ENCODE measurements at regions not wholly inside any gene's neighbourhood (a gene's known extent, or its start where the extent isn't known, plus 50 kb on each side); places are given as distances from the start of the nearest gene placed in this dataset.
"Not testable (repeated sequence)": the region's sequence is repeated elsewhere in the genome, so short reads cannot be mapped to it uniquely, and the experiment has no call there.

DNA sequence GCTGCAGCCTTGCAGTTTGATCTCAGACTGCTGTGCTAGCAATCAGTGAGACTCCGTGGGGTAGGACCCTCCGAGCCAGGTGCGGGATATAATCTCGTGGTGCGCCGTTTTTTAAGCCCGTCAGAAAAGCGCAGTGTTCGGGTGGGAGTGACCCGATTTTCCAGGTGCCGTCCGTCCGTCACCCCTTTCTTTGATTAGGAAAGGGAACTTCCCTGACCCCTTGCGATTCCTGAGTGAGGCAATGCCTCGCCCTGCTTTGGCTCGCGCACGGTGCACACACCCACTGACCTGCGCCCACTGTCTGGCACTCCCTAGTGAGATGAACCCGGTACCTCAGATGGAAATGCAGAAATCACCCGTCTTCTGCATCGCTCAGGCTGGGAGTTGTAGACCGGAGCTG, 203.2 kb downstream of the SNCAIP start:
- H3K27me3 ChIP-seq (ENCODE audit: control insufficient read depth, insufficient read depth); H3K4me3 ChIP-seq (ENCODE audit: low read length); intact Hi-C loops (cut with DNase I): not testable (repeated sequence)

DNA sequence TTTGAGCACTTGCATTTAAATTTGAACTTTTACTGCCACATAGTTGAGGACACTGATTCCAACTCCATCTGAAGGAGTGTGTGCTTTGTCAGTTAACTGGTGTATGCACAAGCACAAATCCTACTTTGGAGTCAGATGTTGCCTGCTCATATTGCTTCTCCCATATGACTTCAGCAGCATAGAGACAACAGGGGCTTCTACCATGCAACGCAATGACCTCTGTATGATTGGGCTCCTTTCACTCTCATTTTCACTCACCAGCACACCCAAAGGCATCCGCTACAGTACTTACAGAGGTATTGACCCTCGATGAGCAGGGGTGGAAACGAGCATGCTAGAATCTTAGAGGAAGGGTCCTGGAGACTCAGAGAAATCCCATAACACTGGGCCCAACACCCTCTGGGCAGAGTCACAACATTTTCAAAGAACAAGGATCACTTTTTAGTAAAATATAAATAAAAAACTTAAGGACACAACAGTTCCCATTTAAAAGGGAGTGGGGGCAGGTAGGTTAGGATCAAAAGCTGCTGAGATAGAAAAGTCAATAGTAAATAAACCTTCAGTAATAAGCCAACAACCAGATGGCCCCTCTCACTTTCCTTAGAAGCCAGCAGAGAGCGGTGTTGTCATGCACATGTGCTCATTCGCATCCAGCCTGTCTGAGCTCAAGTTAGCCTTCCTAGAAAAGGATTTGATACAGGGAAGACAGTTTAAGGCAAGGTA, 203.8 kb downstream of the SNCAIP start:
- intact Hi-C loops (cut with DNase I): no loop called here
- WGBS: 28% methylated on average over 6 of the region's 6 CpGs

More for the DNA sequence above, 203.2 kb downstream of the SNCAIP start:
- H3K27ac ChIP-seq (ENCODE audit: low read length); ATAC-seq; H3K9me3 ChIP-seq (ENCODE audit: control insufficient read depth, low read length); H3K4me1 ChIP-seq (ENCODE audit: control insufficient read depth, insufficient read depth, low read length): not testable (repeated sequence)
- WGBS: 91% methylated on average over 23 of the region's 23 CpGs
- peak in 1 of 3 donors; percentile 20 for DNase-seq

DNA sequence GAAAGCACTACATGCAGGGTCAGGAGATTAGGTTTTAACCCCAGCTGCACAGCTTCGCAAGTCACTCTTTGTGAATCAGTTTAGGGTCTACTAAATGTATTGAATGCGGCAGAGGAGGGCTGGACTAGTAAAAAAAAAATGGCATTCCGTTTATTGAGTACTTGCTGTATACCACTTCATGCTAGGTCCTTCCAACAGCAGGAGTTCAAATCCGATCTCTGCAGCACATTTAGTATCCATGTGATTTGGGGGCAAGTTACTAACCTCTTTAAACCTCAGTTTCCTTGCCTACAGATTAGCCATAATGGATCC, 204.4 kb downstream of the SNCAIP start:
- intact Hi-C loops (cut with DNase I): no loop called here
- H3K4me3 ChIP-seq (ENCODE audit: low read length): no peak overlapping the region
- no peak for ATAC-seq

More for the DNA sequence above, 203.8 kb downstream of the SNCAIP start:
- peak; percentile 79 to 88 for ATAC-seq
- H3K9me3 ChIP-seq (ENCODE audit: control insufficient read depth, low read length): no peaks in the 10 kb centered on the region
- H3K4me3 ChIP-seq (ENCODE audit: low read length): no peak overlapping the region
- no peak overlapping the region for H3K27ac ChIP-seq (ENCODE audit: low read length)
- no peaks in the 10 kb centered on the region for H3K4me1 ChIP-seq (ENCODE audit: control insufficient read depth, insufficient read depth, low read length)
- no peaks in the 10 kb centered on the region for H3K27me3 ChIP-seq (ENCODE audit: control insufficient read depth, insufficient read depth)
- peak; percentile 25 to 59 (median 42) for DNase-seq

DNA sequence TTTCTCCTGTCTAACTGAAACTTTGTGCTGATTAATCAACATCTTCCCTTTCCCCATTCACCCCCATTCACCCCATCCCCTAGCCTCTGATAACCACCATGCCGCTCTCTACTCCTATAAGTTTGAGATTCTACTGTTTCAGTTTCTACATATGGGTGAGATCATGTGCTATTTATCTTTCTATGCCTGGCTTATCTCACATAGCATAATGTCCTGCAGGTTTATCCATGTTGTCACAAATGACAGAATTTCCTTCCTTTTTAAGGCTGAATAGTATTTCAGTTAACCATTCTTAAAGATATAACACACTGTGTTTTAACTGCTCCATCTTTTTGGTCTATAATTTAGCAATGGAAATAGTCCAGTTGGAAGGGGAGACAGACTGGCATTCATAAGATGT, 205.1 kb downstream of the SNCAIP start:
- Histone ChIP-seq H3K4me3 (ENCODE audit: low read length) (no peak overlapping the region), H3K4me1 (ENCODE audit: control insufficient read depth, insufficient read depth, low read length) (no peaks in the 10 kb centered on the region), H3K9me3 (ENCODE audit: control insufficient read depth, low read length) (no peaks in the 10 kb centered on the region), H3K27ac (ENCODE audit: low read length) (no peak overlapping the region), H3K27me3 (ENCODE audit: control insufficient read depth, insufficient read depth) (no peaks in the 10 kb centered on the region)
- ATAC-seq (no peak), DNase-seq (no peak)
- intact Hi-C loops (cut with DNase I): no loop called here
- 76% methylated on average over 1 of the region's 1 CpG for WGBS

More for the DNA sequence above, 204.4 kb downstream of the SNCAIP start:
- no peak for DNase-seq
- Histone ChIP-seq H3K27me3 (ENCODE audit: control insufficient read depth, insufficient read depth) (no peaks in the 10 kb centered on the region), H3K9me3 (ENCODE audit: control insufficient read depth, low read length) (no peaks in the 10 kb centered on the region), H3K4me1 (ENCODE audit: control insufficient read depth, insufficient read depth, low read length) (no peaks in the 10 kb centered on the region), H3K27ac (ENCODE audit: low read length) (no peak overlapping the region)
- WGBS: 46% methylated on average over 4 of the region's 4 CpGs

DNA sequence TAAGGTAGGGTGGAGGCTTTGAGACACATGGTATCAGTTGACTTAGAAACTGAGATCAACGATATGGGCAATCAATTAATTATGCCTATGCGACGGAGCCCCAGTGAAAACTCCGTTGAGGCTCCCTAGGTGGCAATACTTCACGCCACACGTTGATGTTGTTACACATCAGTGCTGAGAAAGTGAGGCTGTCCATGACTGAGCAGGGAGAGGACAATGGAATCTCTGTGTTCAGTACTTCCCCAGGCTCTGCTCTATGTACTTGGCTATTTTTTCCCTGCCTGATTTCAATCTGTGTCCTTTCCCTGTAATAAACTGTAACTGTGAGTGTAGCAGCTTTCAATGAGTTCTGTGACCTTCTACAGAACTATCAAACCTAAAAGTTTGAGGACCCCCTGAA, 211.7 kb downstream of the SNCAIP start:
- intact Hi-C loops (cut with DNase I): no loop called here

DNA sequence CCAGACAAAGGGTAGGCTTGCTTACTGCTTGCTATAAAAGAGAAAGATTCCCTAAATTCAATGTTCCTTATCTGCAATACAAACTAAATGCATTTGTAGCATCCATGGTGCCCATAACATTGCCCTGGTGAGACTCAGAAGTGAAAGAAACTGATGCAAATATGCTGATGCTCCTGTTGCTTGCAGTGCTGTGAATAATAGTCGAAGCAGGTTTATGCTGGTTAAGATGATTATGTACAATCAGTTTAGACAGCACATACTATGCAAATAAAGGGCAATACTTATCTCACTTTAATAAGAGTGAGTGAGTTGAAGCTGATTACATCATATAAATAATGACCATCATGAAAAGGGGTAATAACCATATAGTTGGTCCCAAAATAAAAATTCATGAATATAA, 215.5 kb downstream of the SNCAIP start:
- Histone ChIP-seq H3K4me3 (ENCODE audit: low read length) (no peak overlapping the region), H3K27ac (ENCODE audit: low read length) (no peak overlapping the region), H3K27me3 (ENCODE audit: control insufficient read depth, insufficient read depth) (no peaks in the 10 kb centered on the region), H3K4me1 (ENCODE audit: control insufficient read depth, insufficient read depth, low read length) (no peaks in the 10 kb centered on the region), H3K9me3 (ENCODE audit: control insufficient read depth, low read length) (no peaks in the 10 kb centered on the region)
- intact Hi-C loops (cut with DNase I): no loop called here
- WGBS: 91% methylated on average over 1 of the region's 1 CpG
- DNase-seq (no peak), ATAC-seq (no peak)

More for the DNA sequence above, 211.7 kb downstream of the SNCAIP start:
- Histone ChIP-seq H3K27me3 (ENCODE audit: control insufficient read depth, insufficient read depth) (no peaks in the 10 kb centered on the region), H3K27ac (ENCODE audit: low read length) (no peak overlapping the region), H3K4me1 (ENCODE audit: control insufficient read depth, insufficient read depth, low read length) (no peaks in the 10 kb centered on the region), H3K9me3 (ENCODE audit: control insufficient read depth, low read length) (no peaks in the 10 kb centered on the region), H3K4me3 (ENCODE audit: low read length) (no peak overlapping the region)
- no peak for DNase-seq
- 87% methylated on average over 6 of the region's 6 CpGs for WGBS
- ATAC-seq: no peak

DNA sequence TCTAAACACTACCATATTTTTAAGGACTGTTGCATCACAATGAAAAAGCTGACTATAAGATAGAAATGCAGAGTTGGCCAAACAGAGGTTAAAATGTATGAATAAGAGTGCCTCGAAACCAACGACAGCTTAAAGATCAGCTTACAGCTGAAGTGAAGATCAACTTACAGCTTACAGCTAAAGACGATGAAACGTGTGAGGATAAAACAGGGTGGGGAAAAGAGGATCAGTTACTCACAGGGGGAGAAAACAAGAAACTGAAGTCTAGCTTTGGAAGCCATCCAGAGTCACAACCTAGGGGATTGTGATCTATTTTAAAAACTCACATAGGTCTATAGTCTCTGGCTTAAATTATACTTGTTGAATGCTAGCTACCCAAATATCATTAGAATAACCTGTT, 220.0 kb downstream of the SNCAIP start:
- intact Hi-C loops (cut with DNase I): no loop called here
- ATAC-seq (no peak), DNase-seq (no peak)
- Histone ChIP-seq H3K9me3 (ENCODE audit: control insufficient read depth, low read length) (no peaks in the 10 kb centered on the region), H3K4me1 (ENCODE audit: control insufficient read depth, insufficient read depth, low read length) (no peaks in the 10 kb centered on the region), H3K27ac (ENCODE audit: low read length) (no peak overlapping the region), H3K4me3 (ENCODE audit: low read length) (no peak overlapping the region), H3K27me3 (ENCODE audit: control insufficient read depth, insufficient read depth) (no peaks in the 10 kb centered on the region)
- WGBS: 43% methylated on average over 4 of the region's 4 CpGs

DNA sequence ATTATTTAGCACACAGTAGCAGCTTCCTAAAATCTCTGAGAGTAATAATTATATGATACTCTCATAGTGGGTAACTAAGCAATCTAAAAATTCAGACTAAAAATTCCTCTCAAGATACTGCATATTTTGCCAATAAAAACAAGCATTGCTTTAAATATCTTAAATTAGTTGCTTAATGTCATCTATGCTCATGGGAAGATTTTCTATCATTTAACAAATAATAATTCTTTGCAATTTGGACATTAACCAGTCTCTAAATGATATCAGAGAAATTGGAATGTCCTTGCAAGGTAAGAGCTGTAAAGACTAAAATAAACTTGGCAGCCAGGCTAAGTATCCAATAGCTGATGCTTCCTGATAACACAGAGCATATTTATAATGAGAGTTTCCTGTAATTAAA, 221.8 kb downstream of the SNCAIP start:
- no peak for DNase-seq
- intact Hi-C loops (cut with DNase I): no loop called here
- Histone ChIP-seq H3K27ac (ENCODE audit: low read length) (no peak overlapping the region), H3K4me3 (ENCODE audit: low read length) (no peak overlapping the region), H3K4me1 (ENCODE audit: control insufficient read depth, insufficient read depth, low read length) (no peaks in the 10 kb centered on the region), H3K27me3 (ENCODE audit: control insufficient read depth, insufficient read depth) (no peaks in the 10 kb centered on the region), H3K9me3 (ENCODE audit: control insufficient read depth, low read length) (no peaks in the 10 kb centered on the region)
- ATAC-seq: no peak

DNA sequence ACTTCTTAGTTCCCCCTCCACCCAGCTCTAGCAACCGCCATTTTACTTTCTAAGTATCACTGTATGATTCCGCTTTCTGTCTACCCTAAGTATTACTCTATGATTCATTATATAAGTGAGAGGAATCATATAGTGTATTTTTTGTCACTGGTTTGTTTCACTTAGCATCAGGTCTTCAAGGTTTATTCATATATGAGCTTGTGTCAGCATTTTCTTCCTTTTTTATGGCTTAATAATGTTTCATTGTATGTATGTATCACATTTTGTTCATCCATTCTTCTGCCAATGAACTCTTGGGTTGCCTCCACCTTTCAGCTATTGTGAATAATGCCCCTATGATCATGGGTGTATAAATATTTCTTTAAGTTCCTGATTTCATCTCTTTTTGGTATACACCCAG, 222.8 kb downstream of the SNCAIP start:
- H3K27me3 ChIP-seq (ENCODE audit: control insufficient read depth, insufficient read depth): no peaks in the 10 kb centered on the region
- H3K27ac ChIP-seq (ENCODE audit: low read length): no peak overlapping the region
- ATAC-seq (no peak), DNase-seq (no peak)
- 70% methylated on average over 2 of the region's 2 CpGs for WGBS
- intact Hi-C loops (cut with DNase I): no loop called here
- H3K9me3 ChIP-seq (ENCODE audit: control insufficient read depth, low read length): no peaks in the 10 kb centered on the region
- no peak overlapping the region for H3K4me3 ChIP-seq (ENCODE audit: low read length)
- no peaks in the 10 kb centered on the region for H3K4me1 ChIP-seq (ENCODE audit: control insufficient read depth, insufficient read depth, low read length)

DNA sequence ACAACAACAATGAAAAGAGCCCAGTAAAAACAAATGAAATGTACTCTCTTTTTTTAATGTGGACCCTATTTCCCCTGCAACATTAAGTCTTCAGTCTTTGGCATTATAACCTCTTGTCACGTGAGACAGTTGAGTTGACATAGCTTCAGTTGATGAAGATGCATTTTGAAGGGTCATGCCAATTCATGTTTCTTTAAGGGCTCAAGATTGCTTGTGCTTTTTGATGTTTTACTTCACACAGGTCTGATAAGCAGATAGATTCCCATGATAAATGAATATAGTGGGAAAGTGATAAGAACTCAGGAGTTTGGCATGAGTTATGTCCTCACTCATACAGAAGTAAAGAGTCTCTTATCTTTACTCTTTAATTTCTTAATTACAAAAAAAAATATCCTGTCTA, 229.4 kb downstream of the SNCAIP start:
- intact Hi-C loops (cut with DNase I): no loop called here
- DNase-seq (no peak), ATAC-seq (no peak)
- Histone ChIP-seq H3K27ac (ENCODE audit: low read length) (no peak overlapping the region), H3K4me1 (ENCODE audit: control insufficient read depth, insufficient read depth, low read length) (no peaks in the 10 kb centered on the region), H3K4me3 (ENCODE audit: low read length) (no peak overlapping the region), H3K9me3 (ENCODE audit: control insufficient read depth, low read length) (no peaks in the 10 kb centered on the region), H3K27me3 (ENCODE audit: control insufficient read depth, insufficient read depth) (no peaks in the 10 kb centered on the region)
- WGBS: 74% methylated on average over 1 of the region's 1 CpG

DNA sequence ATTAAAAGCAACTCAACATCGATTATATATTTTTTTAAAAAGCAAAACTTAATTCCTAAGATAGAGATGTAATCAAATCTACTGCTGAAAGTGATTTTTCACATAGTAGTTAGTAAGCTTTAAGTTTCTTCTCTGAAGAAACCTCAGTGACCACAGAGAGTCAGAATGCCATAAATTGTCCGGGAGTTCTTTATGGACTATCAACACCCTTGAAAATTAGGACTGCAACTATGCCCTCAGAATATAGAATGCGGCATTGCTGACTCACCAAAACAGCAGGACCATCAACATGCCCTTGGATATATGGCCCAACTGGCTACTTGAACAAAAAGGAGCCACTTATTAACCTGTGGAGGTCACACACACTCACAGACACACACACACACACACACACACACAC, 228.9 kb upstream of the SNX2 start:
- H3K4me1 ChIP-seq (ENCODE audit: control insufficient read depth, insufficient read depth, low read length): no peaks in the 10 kb centered on the region
- WGBS: 79% methylated on average over 3 of the region's 3 CpGs
- H3K4me3 ChIP-seq (ENCODE audit: low read length): no peak overlapping the region
- H3K9me3 ChIP-seq (ENCODE audit: control insufficient read depth, low read length): no peaks in the 10 kb centered on the region
- no peaks in the 10 kb centered on the region for H3K27me3 ChIP-seq (ENCODE audit: control insufficient read depth, insufficient read depth)
- DNase-seq: no peak
- H3K27ac ChIP-seq (ENCODE audit: low read length): no peak overlapping the region
- intact Hi-C loops (cut with DNase I): no loop called here
- no peak for ATAC-seq

DNA sequence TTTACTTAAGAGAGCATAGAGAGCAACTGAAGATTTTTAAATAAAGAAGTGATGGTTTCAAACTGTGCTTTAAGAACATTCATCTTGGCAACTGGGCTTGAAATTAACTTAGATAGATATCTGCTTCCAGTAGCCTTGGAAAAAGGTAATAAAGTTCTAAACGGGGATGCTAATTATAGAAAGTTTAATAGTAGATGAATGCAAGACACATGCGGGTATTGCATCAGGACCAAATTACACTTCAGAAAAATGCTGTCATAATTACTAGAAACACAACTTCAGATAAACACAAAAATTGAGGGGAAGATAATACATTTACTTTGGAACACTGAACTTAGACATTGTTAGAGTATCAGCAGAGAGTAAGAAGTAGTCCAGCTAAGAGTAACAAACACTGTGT, 227.7 kb upstream of the SNX2 start:
- intact Hi-C loops (cut with DNase I): no loop called here
- 80% methylated on average over 2 of the region's 2 CpGs for WGBS
- H3K9me3 ChIP-seq (ENCODE audit: control insufficient read depth, low read length): no peaks in the 10 kb centered on the region
- no peak overlapping the region for H3K27ac ChIP-seq (ENCODE audit: low read length)
- no peak overlapping the region for H3K4me3 ChIP-seq (ENCODE audit: low read length)
- no peaks in the 10 kb centered on the region for H3K4me1 ChIP-seq (ENCODE audit: control insufficient read depth, insufficient read depth, low read length)
- no peak for DNase-seq
- no peaks in the 10 kb centered on the region for H3K27me3 ChIP-seq (ENCODE audit: control insufficient read depth, insufficient read depth)
- no peak for ATAC-seq

Data from right cardiac atrium (tissue), 5 donors.